Keratinocyte (primary cell): ENCODE measurements at regions not wholly inside any gene's neighbourhood (a gene's known extent, or its start where the extent isn't known, plus 50 kb on each side); places are given as distances from the start of the nearest gene placed in this dataset.

Experiments
- DNase-seq: peaks from one replicate; pipeline ENCODE4 v3.0.0-alpha.2; 2011; ENCODE audit warnings: low read depth, missing footprints, low spot score
- FAIRE-seq: peaks from 2 replicates; lab custom pipeline; 2011; peaks lifted over from hg19 to GRCh38; lab: Jason Lieb, UNC
- H2AFZ ChIP-seq: 2 replicates; pipeline ENCODE4 v1.6.0; 2012; ENCODE audit warnings: low read length, control low read depth, inconsistent platforms; ENCODE audit not compliant: control insufficient read depth
- H3K27ac ChIP-seq: 2 replicates; pipeline ENCODE4 v1.5.1; 2011; ENCODE audit warnings: low read length; ENCODE audit not compliant: control insufficient read depth, insufficient read depth
- H3K27me3 ChIP-seq: 3 replicates; pipeline ENCODE4 v1.6.0; 2011; ENCODE audit warnings: low read length; ENCODE audit not compliant: control insufficient read depth, insufficient read depth; ENCODE audit errors: extremely low read depth
- H3K36me3 ChIP-seq, 2 experiments: 2 replicates in 1 of 2; 3 replicates in 1 of 2; pipeline ENCODE4 v1.5.1; 2011; ENCODE audit warnings: low read length in 2 of 2, mild to moderate bottlenecking in 1 of 2; ENCODE audit not compliant: control insufficient read depth in 2 of 2, insufficient read depth in 2 of 2; ENCODE audit errors: extremely low read depth in 1 of 2
- H3K4me1 ChIP-seq: 3 replicates; pipeline ENCODE4 v1.5.1; 2011; ENCODE audit warnings: low read length; ENCODE audit not compliant: control insufficient read depth, insufficient read depth; ENCODE audit errors: extremely low read depth
- H3K4me2 ChIP-seq: 3 replicates; pipeline ENCODE4 v1.6.0; 2011; ENCODE audit warnings: low read depth, low read length; ENCODE audit not compliant: control insufficient read depth, insufficient read depth; ENCODE audit errors: extremely low read depth
- H3K4me3 ChIP-seq, 3 experiments: fragments of 200-600 bp in 1 of 3; sonication (generic) in 1 of 3; 2 replicates in 2 of 3; 3 replicates in 1 of 3; pipeline ENCODE4 v1.5.1; 2011 to 2016; ENCODE audit warnings: low read length in 3 of 3, mild to moderate bottlenecking in 3 of 3, control low read depth in 2 of 3, inconsistent platforms in 1 of 3, low read depth in 1 of 3, mixed read lengths in 1 of 3, mixed run types in 1 of 3, moderate library complexity in 1 of 3; ENCODE audit not compliant: control insufficient read depth in 2 of 3, insufficient read depth in 2 of 3; ENCODE audit errors: extremely low read depth in 1 of 3
- H3K79me2 ChIP-seq: 2 replicates; pipeline ENCODE4 v1.6.0; 2012; ENCODE audit warnings: low read length; ENCODE audit not compliant: control insufficient read depth, insufficient read depth
- H3K9ac ChIP-seq: 3 replicates; pipeline ENCODE4 v1.6.0; 2011; ENCODE audit warnings: low read length; ENCODE audit not compliant: control insufficient read depth, insufficient read depth; ENCODE audit errors: extremely low read depth
- H3K9me1 ChIP-seq: 3 replicates; pipeline ENCODE4 v1.6.0; 2011; ENCODE audit warnings: low read length; ENCODE audit not compliant: control insufficient read depth, insufficient read depth; ENCODE audit errors: extremely low read depth
- H3K9me3 ChIP-seq: 2 replicates; pipeline ENCODE4 v1.5.1; 2012; ENCODE audit warnings: low read depth, low read length; ENCODE audit not compliant: control insufficient read depth
- H4K20me1 ChIP-seq: 3 replicates; pipeline ENCODE4 v1.6.0; 2011; ENCODE audit warnings: low read length; ENCODE audit not compliant: control insufficient read depth, insufficient read depth; ENCODE audit errors: extremely low read depth
- CTCF ChIP-seq, 3 experiments: IDR thresholded peaks in 1 of 3; conservative IDR thresholded peaks in 1 of 3; optimal IDR thresholded peaks in 1 of 3; 2 replicates in 2 of 3; 3 replicates in 1 of 3; pipeline versions ENCODE3 to v1.5.1; 2011; ENCODE audit warnings: low read length in 3 of 3, mild to moderate bottlenecking in 3 of 3, moderate library complexity in 2 of 3, control low read depth in 1 of 3, inconsistent platforms in 1 of 3; ENCODE audit not compliant: insufficient read depth in 2 of 3; ENCODE audit errors: extremely low read depth in 1 of 3
- EZH2 ChIP-seq: IDR thresholded peaks from one replicate; pipeline ENCODE4 v1.6.1; 2012; ENCODE audit warnings: inconsistent platforms, mild to moderate bottlenecking, low read length, moderate library complexity
- dilution Hi-C: fragments of 300-500 bp; cut with MboI; formaldehyde crosslinking; loops from one replicate; pipeline ENCODE4 v1.7.0; 2020; ENCODE audit warnings: low sequenced_read_pairs; ENCODE audit not compliant: extremely low pct_ligation_motif_present

DNA sequence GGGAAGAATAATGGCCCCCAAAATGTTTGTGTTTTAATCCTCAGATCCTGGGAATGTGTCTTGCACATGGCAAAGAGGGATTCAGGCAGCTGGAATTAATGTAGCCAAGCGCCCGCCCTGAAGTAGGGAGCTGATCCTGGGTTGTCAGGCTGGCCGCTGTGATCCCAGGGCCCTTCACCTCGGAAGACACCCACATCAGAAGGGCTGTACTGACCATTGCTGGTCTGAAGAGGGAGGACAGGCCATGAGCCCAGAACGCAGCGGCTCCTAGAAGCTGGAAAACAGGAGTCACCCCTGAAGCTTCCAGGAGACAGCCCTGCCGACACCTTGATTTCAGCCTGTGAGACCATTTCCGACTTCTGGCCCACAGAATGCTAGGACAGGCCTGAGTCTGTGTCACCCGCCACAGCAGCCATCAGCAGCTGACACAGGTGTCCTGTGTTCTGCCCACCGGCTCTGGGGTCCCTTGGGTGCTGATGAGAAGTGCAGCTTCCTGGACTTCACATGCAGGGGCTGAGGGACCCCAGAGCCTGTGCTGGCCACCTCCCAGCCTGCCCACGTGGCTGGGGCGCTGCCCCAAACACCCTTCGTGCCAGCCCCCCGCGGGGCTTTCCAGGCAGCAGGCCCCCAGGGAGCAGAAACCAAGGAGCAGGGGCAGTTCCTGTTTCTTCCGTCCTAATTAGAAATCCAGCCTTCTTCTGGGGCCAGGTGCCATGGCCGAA is 86.3 kb downstream of the ERMARD start:
- H3K4me3 ChIP-seq, result no peak overlapping the region
- H2AFZ ChIP-seq, result no peak overlapping the region
- FAIRE-seq (no peak), DNase-seq (no peak)
- H3K4me2 ChIP-seq, result no peak overlapping the region
- dilution Hi-C loops, result loop anchor here (25.0 kb wide), 1 partner anchor 300 kb away; no protein-coding TSS in a partner anchor
- no peak overlapping the region for H3K27ac ChIP-seq
- peaks cover 5% of the 10 kb centered on the region for H3K27me3 ChIP-seq
- no peaks in the 10 kb centered on the region for H4K20me1 ChIP-seq
- peaks cover 5% of the 10 kb centered on the region for H3K4me1 ChIP-seq
- H3K36me3 ChIP-seq, result no peaks in the 10 kb centered on the region
- no peaks in the 10 kb centered on the region for H3K9me3 ChIP-seq
- H3K79me2 ChIP-seq, result no peaks in the 10 kb centered on the region
- no peak overlapping the region for H3K9ac ChIP-seq
- H3K9me1 ChIP-seq, result no peaks in the 10 kb centered on the region
- no peak for TF ChIP-seq EZH2
- TF ChIP-seq CTCF (optimal IDR thresholded peaks at IDR 0.05 in 1 of 3, IDR thresholded peaks at IDR 0.05 in 1 of 3, conservative IDR thresholded peaks at IDR 0.05 in 1 of 3; ENCODE audit: extremely low read depth in 1 of 3, insufficient read depth in 2 of 3, low read length in 3 of 3), result no peak

- Histone ChIP-seq H3K9ac (no peak overlapping the region), H3K4me3 (no peak overlapping the region), H3K79me2 (no peaks in the 10 kb centered on the region), H3K4me1 (peaks cover 24% of the 10 kb centered on the region), H3K36me3 (no peaks in the 10 kb centered on the region), H3K27ac (no peak overlapping the region), H3K9me3 (no peaks in the 10 kb centered on the region), H3K9me1 (no peaks in the 10 kb centered on the region), H3K4me2 (no peak overlapping the region), H4K20me1 (no peaks in the 10 kb centered on the region), H3K27me3 (no peaks in the 10 kb centered on the region), H2AFZ (no peak overlapping the region)
- FAIRE-seq, result no peak
- DNase-seq, result no peak
- dilution Hi-C loops, result loop anchor here (25.0 kb wide), 1 partner anchor 304 kb away; no protein-coding TSS in a partner anchor
- TF ChIP-seq CTCF (optimal IDR thresholded peaks at IDR 0.05 in 1 of 3, IDR thresholded peaks at IDR 0.05 in 1 of 3, conservative IDR thresholded peaks at IDR 0.05 in 1 of 3; ENCODE audit: extremely low read depth in 1 of 3, insufficient read depth in 2 of 3, low read length in 3 of 3) (no peak), EZH2 (no peak)
Observed at GRCh38 chr6:169833258-169833794, 81.9 kb downstream of the ERMARD start.
